AG09319 (cell line): ENCODE measurements at regions not wholly inside any gene's neighbourhood (a gene's known extent, or its start where the extent isn't known, plus 50 kb on each side); places are given as distances from the start of the nearest gene placed in this dataset.

Source experiments
- DNase-seq: peaks from one replicate; pipeline ENCODE4 v3.0.0-alpha.2; 2010; ENCODE audit warnings: low read depth; ENCODE audit errors: extremely low read depth
- TF ChIP-seq, protein P1 (sequence below): IDR thresholded peaks from 2 replicates; pipeline ENCODE4 v1.5.1; 2011; ENCODE audit warnings: low read depth, mild to moderate bottlenecking, inconsistent platforms, low read length, moderate library complexity

DNA sequence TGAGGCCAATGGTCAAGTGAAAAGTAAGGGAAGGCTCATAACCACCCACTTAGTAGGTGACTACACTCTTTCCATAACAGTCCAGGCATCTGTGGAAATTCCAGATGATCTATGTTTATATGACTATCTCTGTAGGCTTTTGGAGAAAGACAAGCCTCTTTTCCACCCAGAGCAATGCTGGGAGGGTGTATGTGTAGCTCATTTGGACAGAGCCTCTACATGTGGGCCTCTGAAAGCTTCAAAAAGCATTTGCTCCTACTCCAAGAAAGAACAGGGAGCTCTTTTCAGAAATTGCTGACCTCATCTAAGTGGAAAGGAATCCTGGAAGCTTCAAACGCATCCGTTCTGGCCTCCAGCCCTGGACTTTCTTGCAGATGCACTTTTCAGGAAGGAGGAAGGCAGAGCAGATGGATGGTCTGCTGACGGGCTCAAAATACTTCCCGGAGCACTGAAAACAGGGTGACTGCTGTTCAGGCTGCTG is 308.7 kb downstream of the LRATD1 start:
- TF ChIP-seq, protein P1, sequence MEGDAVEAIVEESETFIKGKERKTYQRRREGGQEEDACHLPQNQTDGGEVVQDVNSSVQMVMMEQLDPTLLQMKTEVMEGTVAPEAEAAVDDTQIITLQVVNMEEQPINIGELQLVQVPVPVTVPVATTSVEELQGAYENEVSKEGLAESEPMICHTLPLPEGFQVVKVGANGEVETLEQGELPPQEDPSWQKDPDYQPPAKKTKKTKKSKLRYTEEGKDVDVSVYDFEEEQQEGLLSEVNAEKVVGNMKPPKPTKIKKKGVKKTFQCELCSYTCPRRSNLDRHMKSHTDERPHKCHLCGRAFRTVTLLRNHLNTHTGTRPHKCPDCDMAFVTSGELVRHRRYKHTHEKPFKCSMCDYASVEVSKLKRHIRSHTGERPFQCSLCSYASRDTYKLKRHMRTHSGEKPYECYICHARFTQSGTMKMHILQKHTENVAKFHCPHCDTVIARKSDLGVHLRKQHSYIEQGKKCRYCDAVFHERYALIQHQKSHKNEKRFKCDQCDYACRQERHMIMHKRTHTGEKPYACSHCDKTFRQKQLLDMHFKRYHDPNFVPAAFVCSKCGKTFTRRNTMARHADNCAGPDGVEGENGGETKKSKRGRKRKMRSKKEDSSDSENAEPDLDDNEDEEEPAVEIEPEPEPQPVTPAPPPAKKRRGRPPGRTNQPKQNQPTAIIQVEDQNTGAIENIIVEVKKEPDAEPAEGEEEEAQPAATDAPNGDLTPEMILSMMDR = no peak
- DNase-seq = no peak

DNA sequence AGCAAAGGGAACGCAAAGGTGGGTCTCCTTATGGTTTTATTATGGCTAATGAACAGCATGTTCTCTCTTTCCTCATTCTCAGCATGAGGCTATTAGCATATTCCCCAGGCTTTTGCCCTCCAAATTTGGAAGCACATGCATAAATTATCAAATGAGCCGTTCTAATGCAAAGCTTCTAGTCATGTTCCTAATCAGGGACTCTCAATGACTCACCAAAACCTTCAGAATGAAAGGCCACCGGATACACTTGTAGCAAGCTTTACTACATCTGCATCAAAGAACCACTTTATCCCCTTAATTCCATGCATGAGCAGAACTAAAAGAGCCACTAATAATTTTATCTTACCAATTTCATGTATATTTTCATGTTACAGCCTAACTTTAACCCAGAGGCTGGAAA is 310.5 kb downstream of the LRATD1 start:
- TF ChIP-seq, protein P1 = no peak
- no peak for DNase-seq

DNA sequence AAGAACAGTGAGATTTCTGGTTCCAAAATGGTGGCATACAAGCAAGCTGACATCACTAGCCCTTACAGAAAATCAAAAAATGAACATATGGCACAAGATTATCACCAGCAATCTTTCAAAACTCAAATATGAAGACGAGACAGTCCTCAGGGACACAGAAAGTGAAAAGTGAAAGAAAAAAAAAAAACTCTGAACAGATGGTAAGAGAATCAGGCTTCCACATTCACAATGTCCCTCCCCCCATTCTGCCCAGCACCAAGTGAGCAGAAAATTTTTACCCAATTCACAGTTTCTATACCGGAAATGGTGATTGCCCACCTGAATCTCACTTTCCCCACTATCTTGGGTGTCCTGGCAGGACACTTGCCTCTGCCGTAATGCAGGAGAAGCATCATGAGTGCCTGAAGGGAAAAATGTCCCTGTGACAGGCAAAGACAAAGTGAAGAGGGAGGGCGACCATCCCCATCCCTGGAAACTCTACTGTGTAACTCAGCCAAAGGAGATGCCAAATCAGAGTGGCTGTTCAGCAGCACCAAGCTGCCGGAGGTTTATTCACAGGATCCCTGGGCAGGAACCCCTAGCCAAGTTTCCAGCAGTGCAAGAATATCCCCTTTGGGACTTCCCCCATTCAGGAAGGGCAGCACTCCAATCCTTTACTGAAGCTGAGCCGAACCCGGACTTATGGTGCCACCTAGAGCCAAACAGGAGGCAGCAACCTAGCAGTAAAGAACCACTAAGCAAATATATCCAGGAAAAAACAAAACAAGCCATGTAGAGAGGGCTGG is 312.2 kb downstream of the LRATD1 start:
- no peak for DNase-seq
- TF ChIP-seq, protein P1 = peak; percentile 12

GRCh38 chr2:14951569-14952285 is 319.2 kb downstream of the LRATD1 start:
- TF ChIP-seq, protein P1 = no peak
- DNase-seq = no peak

DNA sequence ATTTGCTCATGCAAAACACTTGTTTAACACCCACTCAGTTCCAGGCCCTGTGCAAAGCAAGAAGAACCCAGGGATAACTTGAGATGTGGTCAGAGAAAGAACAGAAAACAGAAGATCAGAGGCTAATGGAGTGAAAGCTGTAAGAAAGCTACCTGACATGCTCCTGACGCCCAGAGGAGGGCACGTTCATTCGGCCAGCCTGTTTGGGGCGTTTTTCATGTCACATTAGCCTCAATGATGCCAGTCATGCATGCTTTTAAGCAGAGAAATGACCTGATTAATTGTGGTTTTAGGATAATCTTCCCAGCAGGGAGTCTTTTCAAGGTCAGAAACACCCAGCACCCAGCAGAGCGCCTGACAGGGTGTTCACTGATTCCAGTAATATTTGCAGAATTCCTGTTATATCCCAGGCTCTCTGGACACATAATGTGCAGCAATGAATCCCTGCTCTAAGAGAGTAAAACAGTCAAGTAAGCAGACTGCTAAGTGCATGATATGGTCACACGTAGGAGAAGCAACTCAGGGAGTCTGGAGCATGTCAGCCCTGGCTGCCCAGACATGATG is 320.0 kb downstream of the LRATD1 start:
- no peak for DNase-seq
- TF ChIP-seq, protein P1 = no peak

DNA sequence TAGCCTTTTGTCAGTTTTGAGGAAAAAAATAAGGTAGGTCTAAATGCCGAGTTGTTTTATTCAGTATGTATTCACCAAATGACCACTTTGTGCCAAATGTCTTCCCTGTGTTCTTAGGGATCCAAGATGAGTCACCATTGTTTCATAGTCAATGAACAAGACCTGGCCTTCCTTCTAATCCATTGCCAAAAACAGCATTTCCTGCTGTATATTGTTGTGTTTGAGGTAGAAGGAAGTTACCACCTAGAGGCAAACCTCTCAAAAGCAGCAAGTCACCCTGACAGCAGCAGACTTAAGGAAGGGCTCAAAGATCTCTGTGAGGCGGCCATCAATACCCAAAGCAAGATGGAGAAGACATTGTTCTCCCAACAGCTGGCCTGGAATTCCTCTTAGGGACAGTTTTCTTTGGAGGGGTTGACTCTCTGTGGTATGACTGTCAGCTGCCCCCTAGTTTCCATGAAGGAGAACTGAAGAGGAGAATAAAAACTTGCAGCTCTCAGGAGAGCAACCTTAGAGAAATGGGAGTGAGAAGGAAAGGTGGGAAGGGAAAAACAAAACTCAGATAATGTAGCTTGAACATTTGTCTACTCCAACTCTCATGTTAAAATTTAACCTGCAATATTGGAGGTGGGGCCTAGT is 328.3 kb downstream of the LRATD1 start:
- TF ChIP-seq, protein P1 = no peak

More for the DNA sequence above, 328.3 kb downstream of the LRATD1 start:
- no peak for DNase-seq
